ENCODE measurements at regions not wholly inside any gene's neighbourhood (a gene's known extent, or its start where the extent isn't known, plus 50 kb on each side); places are given as distances from the start of the nearest gene placed in this dataset.
"Not testable (repeated sequence)": the region's sequence is repeated elsewhere in the genome, so short reads cannot be mapped to it uniquely, and the experiment has no call there.

- not testable (repeated sequence) for TF ChIP-seq POLR2A (IDR thresholded peaks at IDR 0.05; ENCODE audit: low read depth); CTCF (IDR thresholded peaks at IDR 0.05)
These were observed 90.1 kb upstream of the GARIN1A start for GRCh38 chr7:128581825-128582561.

All from esophagus muscularis mucosa (tissue), 3 donors.